Body of pancreas (tissue), 4 donors: ENCODE measurements at regions not wholly inside any gene's neighbourhood (a gene's known extent, or its start where the extent isn't known, plus 50 kb on each side); places are given as distances from the start of the nearest gene placed in this dataset.

Source experiments
- ATAC-seq: fragments of 150-250 bp; one replicate; pipeline ENCODE4 v1.9.1; 2016
- DNase-seq, 4 donors: peaks; one replicate each; pipeline ENCODE4 v3.0.0-alpha.2; 2019
- H3K27ac ChIP-seq, 4 donors: fragments of 200-600 bp; sonication (generic); 1 replicate in 3 of 4; 2 replicates in 1 of 4; pipeline versions ENCODE4 v1.5.1 to v1.6.1; 2016 to 2019; ENCODE audit warnings: mild to moderate bottlenecking in 1 of 4, mixed read lengths in 1 of 4, moderate library complexity in 1 of 4
- H3K27me3 ChIP-seq, 2 donors: fragments of 200-600 bp; sonication (generic); one replicate each; pipeline ENCODE4 v1.6.0; 2016; ENCODE audit warnings: mild to moderate bottlenecking in 1 of 2
- H3K36me3 ChIP-seq, 2 donors: fragments of 200-600 bp; sonication (generic); replicated peaks in 1 of 2; 2 replicates each; pipeline ENCODE4 v1.5.1; 2016; ENCODE audit warnings: low read depth in 2 of 2; ENCODE audit not compliant: insufficient read depth in 1 of 2
- H3K4me1 ChIP-seq: fragments of 200-600 bp; sonication (generic); one replicate; pipeline ENCODE4 v1.6.0; 2016
- H3K4me3 ChIP-seq, 2 donors: fragments of 200-600 bp; sonication (generic); 1 replicate in 1 of 2; 2 replicates in 1 of 2; pipeline ENCODE4 v1.5.1; 2016 to 2019
- H3K9me3 ChIP-seq, 3 donors: fragments of 200-600 bp; sonication (generic); 1 replicate in 2 of 3; 2 replicates in 1 of 3; pipeline ENCODE4 v1.5.1; 2016
- CTCF ChIP-seq, 7 experiments: fragments of 450-650 bp in 4 of 7; fragments of 200-600 bp in 3 of 7; sonication (generic) in 3 of 7; IDR thresholded peaks; one replicate each; pipeline ENCODE4 v1.5.1; 2016 to 2019; ENCODE audit warnings: antibody characterized with exemption in 7 of 7
- POLR2A ChIP-seq, 3 donors: fragments of 450-650 bp; IDR thresholded peaks; one replicate each; pipeline ENCODE4 v1.6.1; 2016; ENCODE audit warnings: antibody characterized with exemption in 3 of 3, mild to moderate bottlenecking in 2 of 3
- WGBS, 2 donors: methylation state at CpG; one replicate each; pipeline ENCODE4 v1.1.5; 2017; 5-methylcytosine and 5-hydroxymethylcytosine counted together
- intact Hi-C: fragments of 100-400 bp; cut with DNase I; formaldehyde crosslinking; loops from one replicate; pipeline ENCODE4 v1.15.1; 2023

- DNase-seq (no peak), ATAC-seq (no peak)
- TF ChIP-seq CTCF (IDR thresholded peaks at IDR 0.05) (no peak), POLR2A (IDR thresholded peaks at IDR 0.05) (no peak)
- WGBS, 2 donors: 67 to 73% methylated on average over 2 of the region's 2 CpGs
- Histone ChIP-seq H3K27ac (no peak overlapping the region), H3K36me3 (no peaks in the 10 kb centered on the region), H3K9me3 (no peaks in the 10 kb centered on the region), H3K4me3 (no peak overlapping the region), H3K4me1 (no peaks in the 10 kb centered on the region), H3K27me3 (no peaks in the 10 kb centered on the region)
- intact Hi-C loops: no loop called here
Measured at GRCh38 chr9:7478646-7479045, 320.9 kb downstream of the DMAC1 start.

- WGBS, 2 donors: 55 to 64% methylated on average over 2 of the region's 2 CpGs
- intact Hi-C loops: no loop called here
- H3K9me3 ChIP-seq: no peaks in the 10 kb centered on the region
- DNase-seq (no peak), ATAC-seq (no peak)
- H3K36me3 ChIP-seq: no peaks in the 10 kb centered on the region
- H3K4me3 ChIP-seq: no peak overlapping the region
- H3K27me3 ChIP-seq: no peaks in the 10 kb centered on the region
- no peak for TF ChIP-seq CTCF (IDR thresholded peaks at IDR 0.05)
- no peaks in the 10 kb centered on the region for H3K4me1 ChIP-seq
- H3K27ac ChIP-seq: no peak overlapping the region
Measured at GRCh38 chr9:7467186-7467585, 332.4 kb downstream of the DMAC1 start.

GRCh38 chr9:7461791-7462190 lies 337.8 kb downstream of the DMAC1 start:
- Histone ChIP-seq H3K4me1 (no peaks in the 10 kb centered on the region), H3K36me3 (no peaks in the 10 kb centered on the region), H3K9me3 (no peaks in the 10 kb centered on the region), H3K27me3 (no peaks in the 10 kb centered on the region), H3K4me3 (no peak overlapping the region), H3K27ac (no peak overlapping the region)
- TF ChIP-seq CTCF (IDR thresholded peaks at IDR 0.05): no peak
- TF ChIP-seq POLR2A (IDR thresholded peaks at IDR 0.05): no peak
- DNase-seq: no peak
- 65 to 77% methylated on average over 4 of the region's 4 CpGs for WGBS, 2 donors
- intact Hi-C loops: no loop called here
- ATAC-seq: no peak

- Histone ChIP-seq H3K27me3 (no peaks in the 10 kb centered on the region), H3K4me3 (no peak overlapping the region), H3K9me3 (no peaks in the 10 kb centered on the region), H3K4me1 (no peaks in the 10 kb centered on the region), H3K27ac (no peak overlapping the region), H3K36me3 (no peaks in the 10 kb centered on the region)
- intact Hi-C loops: no loop called here
- ATAC-seq (no peak), DNase-seq (no peak)
- no peak for TF ChIP-seq CTCF (IDR thresholded peaks at IDR 0.05)
- no peak for TF ChIP-seq POLR2A (IDR thresholded peaks at IDR 0.05)
- 35 to 42% methylated on average over 1 of the region's 1 CpG for WGBS, 2 donors
Measured at GRCh38 chr9:7456793-7457530, 342.6 kb downstream of the DMAC1 start.

- no peaks in the 10 kb centered on the region for H3K27me3 ChIP-seq
- no peak for TF ChIP-seq CTCF (IDR thresholded peaks at IDR 0.05)
- TF ChIP-seq POLR2A (IDR thresholded peaks at IDR 0.05): no peak
- DNase-seq (no peak), ATAC-seq (no peak)
- H3K36me3 ChIP-seq: no peaks in the 10 kb centered on the region
- no peaks in the 10 kb centered on the region for H3K4me1 ChIP-seq
- WGBS, 2 donors: 54 to 58% methylated on average over 2 of the region's 2 CpGs
- intact Hi-C loops: no loop called here
- H3K9me3 ChIP-seq: no peaks in the 10 kb centered on the region
- no peak overlapping the region for H3K4me3 ChIP-seq
- H3K27ac ChIP-seq: no peak overlapping the region
Measured at GRCh38 chr9:7456377-7456776, 343.2 kb downstream of the DMAC1 start.
